ENCODE measurements at regions not wholly inside any gene's neighbourhood (a gene's known extent, or its start where the extent isn't known, plus 50 kb on each side); places are given as distances from the start of the nearest gene placed in this dataset.

- Mint-ChIP-seq H3K9me3 (no peaks in the 10 kb centered on the region), H3K4me3 (no peak overlapping the region), H3K4me1 (no peaks in the 10 kb centered on the region), H3K36me3 (no peaks in the 10 kb centered on the region), H3K27ac (no peak overlapping the region), H3K27me3 (no peaks in the 10 kb centered on the region)
Observed at GRCh38 chr10:52621635-52622079, 150.9 kb downstream of the MBL2 start.

DNA sequence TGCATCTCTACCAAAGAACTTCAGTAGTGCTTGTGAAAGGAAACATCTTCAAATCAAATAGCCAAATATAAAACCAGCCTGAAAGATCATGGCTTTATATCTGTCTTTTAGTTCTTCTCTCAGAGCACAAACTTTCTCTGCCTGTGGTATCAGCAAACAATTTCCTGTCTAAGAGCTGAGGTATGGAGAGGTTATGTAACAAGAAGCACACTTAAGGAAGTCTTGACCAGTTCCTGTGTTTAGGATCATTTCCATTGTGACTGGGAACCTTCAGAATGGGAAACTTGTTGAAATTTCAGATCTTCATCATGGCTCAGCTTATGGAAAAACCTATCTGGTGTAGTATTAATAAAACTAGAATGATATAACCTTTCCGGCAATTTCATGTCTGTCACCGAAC, 148.8 kb downstream of the MBL2 start:
- H3K4me1 Mint-ChIP-seq: no peaks in the 10 kb centered on the region
- H3K27ac Mint-ChIP-seq: no peak overlapping the region
- no peaks in the 10 kb centered on the region for H3K36me3 Mint-ChIP-seq
- H3K9me3 Mint-ChIP-seq: no peaks in the 10 kb centered on the region
- no peaks in the 10 kb centered on the region for H3K27me3 Mint-ChIP-seq
- no peak overlapping the region for H3K4me3 Mint-ChIP-seq

GRCh38 chr10:52627279-52627678, 145.3 kb downstream of the MBL2 start:
- Mint-ChIP-seq H3K27ac (no peak overlapping the region), H3K27me3 (no peaks in the 10 kb centered on the region), H3K4me3 (no peak overlapping the region), H3K9me3 (no peaks in the 10 kb centered on the region), H3K36me3 (no peaks in the 10 kb centered on the region), H3K4me1 (no peaks in the 10 kb centered on the region)

GRCh38 chr10:52631146-52631545, 141.4 kb downstream of the MBL2 start:
- no peaks in the 10 kb centered on the region for H3K27me3 Mint-ChIP-seq
- no peak overlapping the region for H3K27ac Mint-ChIP-seq
- H3K4me3 Mint-ChIP-seq: no peak overlapping the region
- no peaks in the 10 kb centered on the region for H3K9me3 Mint-ChIP-seq
- H3K36me3 Mint-ChIP-seq: no peaks in the 10 kb centered on the region
- no peaks in the 10 kb centered on the region for H3K4me1 Mint-ChIP-seq

- Mint-ChIP-seq H3K36me3 (no peaks in the 10 kb centered on the region), H3K4me3 (no peak overlapping the region), H3K4me1 (no peaks in the 10 kb centered on the region), H3K9me3 (no peaks in the 10 kb centered on the region), H3K27ac (no peak overlapping the region), H3K27me3 (no peaks in the 10 kb centered on the region)
Observed at GRCh38 chr10:52631648-52632047, 140.9 kb downstream of the MBL2 start.

DNA sequence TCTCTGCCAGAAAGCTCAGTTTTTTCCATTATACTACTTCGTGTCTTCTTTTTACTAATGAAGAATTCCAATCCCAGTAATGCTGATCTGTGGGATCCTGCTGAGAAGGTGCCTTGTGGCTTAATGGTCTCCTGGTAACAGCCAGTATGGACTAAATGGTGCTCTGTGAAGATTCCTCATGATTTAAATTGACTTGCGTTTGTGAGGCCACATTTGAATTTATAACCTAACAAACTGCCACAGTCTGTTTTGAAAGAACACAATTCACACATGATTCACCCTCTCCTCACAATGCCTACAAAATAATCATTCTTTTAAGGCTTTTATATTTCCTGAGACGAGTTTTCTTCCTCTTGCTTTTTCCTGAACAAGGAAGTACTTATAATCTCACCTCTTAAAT, 140.0 kb downstream of the MBL2 start:
- Mint-ChIP-seq H3K27ac (no peak overlapping the region), H3K27me3 (no peaks in the 10 kb centered on the region), H3K4me3 (no peak overlapping the region), H3K4me1 (no peaks in the 10 kb centered on the region), H3K9me3 (no peaks in the 10 kb centered on the region), H3K36me3 (no peaks in the 10 kb centered on the region)

DNA sequence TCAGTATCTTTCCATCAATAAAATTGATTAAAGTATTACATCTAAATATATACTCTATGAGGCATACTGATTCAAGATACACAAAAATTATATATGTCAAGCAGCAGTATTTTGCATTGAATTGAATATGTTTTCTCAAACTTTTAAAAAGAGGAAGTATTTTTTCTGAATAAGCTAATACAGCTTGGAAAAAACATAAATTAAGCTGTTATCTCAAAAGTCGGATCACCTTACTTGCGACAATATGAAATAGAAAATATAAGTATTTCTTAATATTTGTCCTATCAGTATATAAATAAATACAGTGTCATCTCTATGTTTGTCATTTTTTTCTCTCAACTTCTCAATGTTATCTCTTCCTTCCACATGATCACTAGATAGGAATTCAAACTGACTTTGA, 139.3 kb downstream of the MBL2 start:
- no peaks in the 10 kb centered on the region for H3K27me3 Mint-ChIP-seq
- peaks cover under 1% of the 10 kb centered on the region for H3K9me3 Mint-ChIP-seq
- no peak overlapping the region for H3K4me3 Mint-ChIP-seq
- H3K27ac Mint-ChIP-seq: no peak overlapping the region
- H3K36me3 Mint-ChIP-seq: no peaks in the 10 kb centered on the region
- no peaks in the 10 kb centered on the region for H3K4me1 Mint-ChIP-seq

- no peaks in the 10 kb centered on the region for H3K27me3 Mint-ChIP-seq
- H3K4me3 Mint-ChIP-seq: no peak overlapping the region
- no peaks in the 10 kb centered on the region for H3K4me1 Mint-ChIP-seq
- H3K9me3 Mint-ChIP-seq: peaks cover 17% of the 10 kb centered on the region
- no peaks in the 10 kb centered on the region for H3K36me3 Mint-ChIP-seq
- H3K27ac Mint-ChIP-seq: no peak overlapping the region
Observed at GRCh38 chr10:52635651-52636050, 136.9 kb downstream of the MBL2 start.

DNA sequence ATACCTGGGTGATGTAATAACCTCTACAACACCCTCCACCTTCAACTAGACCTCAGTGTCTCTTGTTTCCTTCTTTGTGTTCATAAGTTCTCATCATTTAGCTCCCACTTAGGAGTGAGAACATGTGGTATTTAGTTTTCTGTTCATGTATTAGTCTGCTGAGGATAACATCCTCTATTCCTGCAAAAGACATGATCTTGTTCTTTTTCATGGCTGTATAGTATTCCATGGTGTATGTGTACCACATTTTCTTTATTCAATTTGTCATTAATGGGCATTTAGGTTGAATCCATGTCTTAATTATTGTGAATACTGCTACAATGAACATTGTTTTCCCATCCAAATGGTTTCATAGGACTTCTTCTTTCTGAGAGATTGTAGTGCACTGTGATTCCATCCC, 135.7 kb downstream of the MBL2 start:
- Mint-ChIP-seq H3K27ac (no peak overlapping the region), H3K36me3 (no peaks in the 10 kb centered on the region), H3K27me3 (no peaks in the 10 kb centered on the region), H3K4me1 (no peaks in the 10 kb centered on the region), H3K9me3 (peaks cover 17% of the 10 kb centered on the region), H3K4me3 (no peak overlapping the region)

- Mint-ChIP-seq H3K4me1 (no peaks in the 10 kb centered on the region), H3K4me3 (no peak overlapping the region), H3K36me3 (no peaks in the 10 kb centered on the region), H3K27me3 (no peaks in the 10 kb centered on the region), H3K9me3 (peaks cover 17% of the 10 kb centered on the region), H3K27ac (no peak overlapping the region)
Observed at GRCh38 chr10:52637592-52637991, 135.0 kb downstream of the MBL2 start.

DNA sequence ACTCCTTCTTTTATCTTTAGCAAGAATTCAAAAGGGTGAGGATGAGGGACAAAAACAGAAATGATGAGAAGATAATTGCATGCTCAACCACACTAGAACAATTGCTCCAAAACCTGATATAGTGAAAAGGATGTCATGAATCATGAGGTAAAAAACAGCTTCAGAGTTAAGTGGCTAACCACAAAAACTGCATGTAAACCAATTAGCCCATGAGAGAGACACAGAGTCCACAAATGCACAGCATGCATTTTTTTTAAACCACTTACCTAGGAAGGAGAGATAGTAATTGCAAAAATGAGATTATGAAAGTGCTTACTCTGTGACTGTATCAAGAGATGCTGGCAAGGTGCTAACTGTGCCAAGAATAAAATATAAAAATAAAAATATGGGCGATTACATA, 132.9 kb downstream of the MBL2 start:
- H3K4me3 Mint-ChIP-seq: no peak overlapping the region
- no peaks in the 10 kb centered on the region for H3K4me1 Mint-ChIP-seq
- no peaks in the 10 kb centered on the region for H3K36me3 Mint-ChIP-seq
- no peak overlapping the region for H3K27ac Mint-ChIP-seq
- H3K9me3 Mint-ChIP-seq: peaks cover 17% of the 10 kb centered on the region
- H3K27me3 Mint-ChIP-seq: no peaks in the 10 kb centered on the region

DNA sequence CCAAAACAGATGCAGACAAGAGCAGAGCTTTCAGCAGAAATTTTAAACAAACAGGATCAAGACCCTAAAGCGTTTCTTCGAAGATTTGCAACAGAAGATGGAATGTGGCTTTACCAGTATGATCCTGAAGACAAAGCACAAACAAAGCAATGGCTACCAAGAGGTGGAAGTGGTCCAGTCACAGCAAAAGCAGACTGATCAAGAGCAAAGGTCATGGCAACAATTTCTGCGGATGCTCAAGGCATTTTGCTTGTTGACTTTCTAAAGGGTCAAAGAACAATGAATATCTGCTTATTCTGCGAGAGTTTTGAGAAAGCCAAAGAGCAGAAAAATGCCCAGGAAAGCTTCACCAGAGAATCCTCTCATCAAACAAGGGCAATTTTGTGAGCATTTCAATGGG, 130.4 kb downstream of the MBL2 start:
- no peak overlapping the region for H3K4me3 Mint-ChIP-seq
- no peaks in the 10 kb centered on the region for H3K27me3 Mint-ChIP-seq
- H3K9me3 Mint-ChIP-seq: peaks cover 17% of the 10 kb centered on the region
- no peak overlapping the region for H3K27ac Mint-ChIP-seq
- no peaks in the 10 kb centered on the region for H3K4me1 Mint-ChIP-seq
- no peaks in the 10 kb centered on the region for H3K36me3 Mint-ChIP-seq

DNA sequence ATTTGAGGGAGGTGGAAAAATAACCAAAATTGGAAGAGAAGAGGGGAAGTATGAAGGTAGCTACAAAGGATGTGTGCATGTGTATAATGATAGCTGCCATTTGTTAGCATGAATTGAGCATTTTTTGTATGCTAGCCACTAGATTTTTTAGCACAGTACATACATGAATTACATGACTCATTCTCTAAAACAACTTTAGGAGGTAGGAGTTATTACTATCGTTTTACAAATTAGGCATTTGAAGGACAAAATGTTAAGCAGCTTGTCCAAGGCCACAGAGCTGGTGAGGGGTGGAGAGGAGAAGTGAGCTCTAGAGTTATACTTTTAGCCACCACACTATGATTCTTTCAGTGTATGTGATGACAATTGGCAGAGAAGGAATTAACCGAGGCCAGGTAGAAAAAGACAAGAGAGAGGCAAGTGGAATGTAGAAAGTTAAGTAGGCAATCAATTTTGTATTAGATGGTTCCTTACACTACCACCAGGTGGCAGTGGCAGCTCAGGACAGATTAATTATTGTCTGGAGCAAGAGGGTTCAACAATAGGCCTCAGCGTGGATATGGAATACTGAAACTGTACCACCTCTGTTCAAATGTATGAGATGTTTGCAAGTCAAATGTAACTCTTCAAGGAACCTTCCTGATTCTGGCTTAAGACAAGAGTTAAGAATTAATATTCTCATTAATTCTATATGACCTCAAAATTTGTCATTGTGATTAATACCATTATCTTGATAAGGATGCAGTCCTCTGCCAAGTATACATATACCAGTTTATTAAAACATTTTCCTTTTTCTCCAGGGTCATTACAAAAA, 128.0 kb downstream of the MBL2 start:
- peaks cover 8% of the 10 kb centered on the region for H3K9me3 Mint-ChIP-seq
- no peaks in the 10 kb centered on the region for H3K27me3 Mint-ChIP-seq
- H3K36me3 Mint-ChIP-seq: no peaks in the 10 kb centered on the region
- H3K27ac Mint-ChIP-seq: no peak overlapping the region
- no peaks in the 10 kb centered on the region for H3K4me1 Mint-ChIP-seq
- H3K4me3 Mint-ChIP-seq: no peak overlapping the region

DNA sequence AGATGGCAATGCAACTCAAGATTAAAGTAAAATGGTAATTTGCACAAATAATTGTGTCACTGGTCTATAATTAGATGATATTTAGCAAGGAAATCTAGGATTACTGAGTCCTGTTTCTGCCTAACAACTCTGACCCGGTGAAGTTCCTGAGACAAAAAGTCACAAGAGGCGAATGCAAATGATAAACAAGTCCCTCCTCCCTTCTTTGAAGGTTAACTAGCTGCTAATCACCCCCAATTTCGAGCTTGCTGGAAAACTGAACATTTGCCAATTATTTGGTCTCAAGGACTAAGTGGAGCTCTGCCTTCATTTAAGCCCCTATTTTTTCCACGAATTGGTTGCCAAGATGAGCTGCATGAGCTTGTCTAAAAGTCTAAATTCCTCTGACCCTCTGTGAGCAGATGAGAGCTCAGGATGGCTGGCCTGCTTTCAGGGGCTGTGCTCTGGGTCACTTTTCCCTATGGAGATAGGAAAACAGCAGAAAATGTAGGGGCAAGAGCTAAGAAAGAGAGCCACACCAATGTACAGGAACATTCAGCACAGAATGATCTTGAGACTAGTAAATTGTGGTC, 127.3 kb downstream of the MBL2 start:
- no peaks in the 10 kb centered on the region for H3K4me1 Mint-ChIP-seq
- no peak overlapping the region for H3K27ac Mint-ChIP-seq

GRCh38 chr10:52649511-52649910, 123.1 kb downstream of the MBL2 start:
- Mint-ChIP-seq H3K4me3 (no peak overlapping the region), H3K9me3 (no peaks in the 10 kb centered on the region), H3K36me3 (no peaks in the 10 kb centered on the region), H3K27ac (no peak overlapping the region), H3K4me1 (no peaks in the 10 kb centered on the region), H3K27me3 (no peaks in the 10 kb centered on the region)

More for the DNA sequence above, 127.3 kb downstream of the MBL2 start:
- no peak overlapping the region for H3K4me3 Mint-ChIP-seq
- peaks cover 3% of the 10 kb centered on the region for H3K9me3 Mint-ChIP-seq
- no peaks in the 10 kb centered on the region for H3K36me3 Mint-ChIP-seq
- no peaks in the 10 kb centered on the region for H3K27me3 Mint-ChIP-seq

DNA sequence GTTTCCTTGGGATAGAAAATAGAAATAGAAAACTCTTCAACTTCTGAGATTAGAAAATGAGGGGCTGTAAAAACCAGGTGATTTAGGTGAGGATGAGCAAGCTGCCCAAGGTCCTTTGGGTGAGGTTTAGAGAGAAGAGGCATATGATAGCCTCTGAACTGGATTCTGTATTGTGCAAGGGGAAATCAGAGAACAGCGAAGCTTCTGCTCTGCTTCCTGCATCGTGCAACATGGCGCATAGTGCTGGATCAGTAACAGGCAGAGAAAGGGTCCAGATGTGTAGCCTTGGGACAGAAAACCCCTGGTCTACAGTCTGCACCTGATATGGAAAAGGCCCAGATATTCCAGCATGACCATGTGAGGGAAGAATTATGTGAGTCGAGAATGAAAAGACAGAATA, 121.7 kb downstream of the MBL2 start:
- Mint-ChIP-seq H3K36me3 (no peaks in the 10 kb centered on the region), H3K27ac (no peak overlapping the region)

DNA sequence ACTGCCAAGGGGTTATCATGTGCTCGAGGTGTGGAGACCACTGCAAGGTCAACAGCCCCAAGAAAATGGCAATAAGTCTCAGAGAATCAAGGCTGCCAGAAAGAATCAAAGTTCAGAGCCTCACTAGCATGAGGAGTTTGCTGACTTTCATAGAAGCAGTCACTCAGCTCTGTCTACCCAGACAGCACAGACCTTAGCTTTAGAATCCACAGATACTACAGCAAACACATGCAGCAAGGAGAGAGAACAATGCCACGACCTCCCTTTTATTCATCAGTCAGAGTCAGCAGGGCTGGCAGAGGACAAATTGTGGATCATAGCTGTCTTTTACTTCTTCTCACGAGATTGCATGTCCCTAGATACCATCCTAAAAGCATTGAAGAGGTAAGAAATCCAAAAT, 121.3 kb downstream of the MBL2 start:
- no peaks in the 10 kb centered on the region for H3K27me3 Mint-ChIP-seq
- no peaks in the 10 kb centered on the region for H3K9me3 Mint-ChIP-seq
- no peaks in the 10 kb centered on the region for H3K36me3 Mint-ChIP-seq
- no peaks in the 10 kb centered on the region for H3K4me1 Mint-ChIP-seq
- H3K4me3 Mint-ChIP-seq: no peak overlapping the region
- no peak overlapping the region for H3K27ac Mint-ChIP-seq

More for the DNA sequence above, 121.7 kb downstream of the MBL2 start:
- Mint-ChIP-seq H3K27me3 (no peaks in the 10 kb centered on the region), H3K4me1 (no peaks in the 10 kb centered on the region), H3K4me3 (no peak overlapping the region), H3K9me3 (no peaks in the 10 kb centered on the region)
